ENCODE measurements at regions not wholly inside any gene's neighbourhood (a gene's known extent, or its start where the extent isn't known, plus 50 kb on each side); places are given as distances from the start of the nearest gene placed in this dataset.

GRCh38 chr11:20249796-20250195, 89.5 kb upstream of the DBX1 start:
- no peak for DNase-seq

GRCh38 chr11:20249378-20249777, 89.1 kb upstream of the DBX1 start:
- no peak for DNase-seq

GRCh38 chr11:20248871-20249270, 88.6 kb upstream of the DBX1 start:
- DNase-seq: no peak

- DNase-seq: no peak
Observed at GRCh38 chr11:20248121-20248772, 88.0 kb upstream of the DBX1 start.

- DNase-seq: no peak
Observed at GRCh38 chr11:20247591-20248007, 87.3 kb upstream of the DBX1 start.

GRCh38 chr11:20243974-20244373, 83.7 kb upstream of the DBX1 start:
- DNase-seq: peak; percentile 30

GRCh38 chr11:20238712-20239111, 78.4 kb upstream of the DBX1 start:
- peak; percentile 26 for DNase-seq

- no peak for DNase-seq
Observed at GRCh38 chr11:20235164-20235563, 74.9 kb upstream of the DBX1 start.

- DNase-seq: no peak
Observed at GRCh38 chr11:20227631-20228030, 67.4 kb upstream of the DBX1 start.

- DNase-seq: no peak
Observed at GRCh38 chr11:20226933-20227332, 66.7 kb upstream of the DBX1 start.

GRCh38 chr11:20221566-20221965, 61.3 kb upstream of the DBX1 start:
- DNase-seq: no peak

- no peak for DNase-seq
Observed at GRCh38 chr11:20213790-20214189, 53.5 kb upstream of the DBX1 start.

GRCh38 chr11:20211691-20212090, 51.4 kb upstream of the DBX1 start:
- DNase-seq: no peak

Measured in DMS53 (cell line).